ENCODE measurements at regions not wholly inside any gene's neighbourhood (a gene's known extent, or its start where the extent isn't known, plus 50 kb on each side); places are given as distances from the start of the nearest gene placed in this dataset.

GRCh38 chr13:48154671-48155070, 59.8 kb upstream of the MED4 start:
- Mint-ChIP-seq H3K9me3 (no peaks in the 10 kb centered on the region), H3K4me1 (ENCODE audit: unreplicated experiment) (peaks cover 6% of the 10 kb centered on the region), H3K27ac (peak overlapping the region; percentile 59), H3K36me3 (no peaks in the 10 kb centered on the region), H3K27me3 (no peaks in the 10 kb centered on the region), H3K4me3 (no peak overlapping the region)
- DNase-seq (ENCODE audit: extremely low spot score, unreplicated experiment), result no peak
- no peak for TF ChIP-seq CTCF (conservative IDR thresholded peaks at IDR 0.05)

- H3K27ac Mint-ChIP-seq, result peak overlapping the region; percentile 34
- H3K36me3 Mint-ChIP-seq, result no peaks in the 10 kb centered on the region
- H3K4me1 Mint-ChIP-seq (ENCODE audit: unreplicated experiment), result peaks cover 6% of the 10 kb centered on the region
- H3K9me3 Mint-ChIP-seq, result no peaks in the 10 kb centered on the region
- H3K27me3 Mint-ChIP-seq, result no peaks in the 10 kb centered on the region
- DNase-seq (ENCODE audit: extremely low spot score, unreplicated experiment), result no peak
- TF ChIP-seq CTCF (conservative IDR thresholded peaks at IDR 0.05), result no peak
- H3K4me3 Mint-ChIP-seq, result no peak overlapping the region
These were observed 58.3 kb upstream of the MED4 start for GRCh38 chr13:48153186-48153585.

- no peak for TF ChIP-seq CTCF (conservative IDR thresholded peaks at IDR 0.05)
- peak overlapping the region; percentile 33 for H3K27ac Mint-ChIP-seq
- peaks cover 6% of the 10 kb centered on the region for H3K4me1 Mint-ChIP-seq (ENCODE audit: unreplicated experiment)
- no peaks in the 10 kb centered on the region for H3K36me3 Mint-ChIP-seq
- DNase-seq (ENCODE audit: extremely low spot score, unreplicated experiment), result no peak
- H3K9me3 Mint-ChIP-seq, result no peaks in the 10 kb centered on the region
- H3K27me3 Mint-ChIP-seq, result no peaks in the 10 kb centered on the region
- H3K4me3 Mint-ChIP-seq, result no peak overlapping the region
These were observed 56.7 kb upstream of the MED4 start for GRCh38 chr13:48151363-48152161.

GRCh38 chr13:48148454-48148853, 53.5 kb upstream of the MED4 start:
- H3K36me3 Mint-ChIP-seq, result no peaks in the 10 kb centered on the region
- DNase-seq (ENCODE audit: extremely low spot score, unreplicated experiment), result no peak
- H3K27me3 Mint-ChIP-seq, result no peaks in the 10 kb centered on the region
- TF ChIP-seq CTCF (conservative IDR thresholded peaks at IDR 0.05), result no peak
- H3K4me3 Mint-ChIP-seq, result no peak overlapping the region
- H3K4me1 Mint-ChIP-seq (ENCODE audit: unreplicated experiment), result peaks cover 6% of the 10 kb centered on the region
- no peaks in the 10 kb centered on the region for H3K9me3 Mint-ChIP-seq
- no peak overlapping the region for H3K27ac Mint-ChIP-seq

GRCh38 chr13:48146636-48147035, 51.7 kb upstream of the MED4 start:
- peaks cover under 1% of the 10 kb centered on the region for H3K4me1 Mint-ChIP-seq (ENCODE audit: unreplicated experiment)
- no peaks in the 10 kb centered on the region for H3K27me3 Mint-ChIP-seq
- no peak overlapping the region for H3K27ac Mint-ChIP-seq
- H3K4me3 Mint-ChIP-seq, result no peak overlapping the region
- no peaks in the 10 kb centered on the region for H3K9me3 Mint-ChIP-seq
- no peak for TF ChIP-seq CTCF (conservative IDR thresholded peaks at IDR 0.05)
- no peak for DNase-seq (ENCODE audit: extremely low spot score, unreplicated experiment)
- no peaks in the 10 kb centered on the region for H3K36me3 Mint-ChIP-seq

Data from type B pancreatic cell (in vitro differentiated cells).